K562 (cell line): ENCODE measurements at regions not wholly inside any gene's neighbourhood (a gene's known extent, or its start where the extent isn't known, plus 50 kb on each side); places are given as distances from the start of the nearest gene placed in this dataset.

ENCODE experiments used
- ATAC-seq: fragments of 200-7000 bp; cut with Tn5 transposase; 3 replicates; pipeline ENCODE4 v1.9.1; 2020; ENCODE audit warnings: moderate library complexity
- BruUV-seq: library from RNA; stranded (reverse); fragments of 400-500 nt; replicated peaks from 2 replicates; lab custom pipeline; 2021; lab: Mats Ljungman, UMichigan
- CTCF ChIA-PET: fragments of 300-600 bp; formaldehyde crosslinking; extraction: SDS; loops from one replicate; lab custom pipeline; 2021; ENCODE audit warnings: low intra/inter-chr PET ratio; lab: Yijun Ruan, JAX
- POLR2A ChIA-PET: fragments of 300-600, 350-650 bp; sonication (Branson Sonifier 250); formaldehyde crosslinking; extraction: SDS; loops from one replicate; lab custom pipeline; 2021; ENCODE audit warnings: antibody characterized with exemption, inconsistent platforms; lab: Yijun Ruan, JAX
- DNase-seq, 4 experiments: peaks; one replicate each; pipeline versions ENCODE4 v3.0.0 to v3.0.0-alpha.2; 2011 to 2018; ENCODE audit warnings: low spot score in 3 of 4, mixed read lengths in 3 of 4; ENCODE audit errors: extremely low read depth in 1 of 4
- FAIRE-seq: peaks from 2 replicates; lab custom pipeline; 2011; peaks lifted over from hg19 to GRCh38; lab: Jason Lieb, UNC
- H2AFZ ChIP-seq: 2 replicates; pipeline ENCODE4 v1.6.0; 2011; ENCODE audit warnings: low read depth, low read length, control low read depth, inconsistent platforms
- H3K27ac ChIP-seq: fragments of 200-600 bp; 3 replicates; pipeline ENCODE4 v1.8.0; 2011; ENCODE audit warnings: low read depth, mild to moderate bottlenecking, control low read depth, inconsistent platforms, low read length, moderate library complexity, mixed read lengths; ENCODE audit errors: extremely low read depth
- H3K27me3 ChIP-seq, 2 experiments: fragments of 300-600 bp in 1 of 2; 2 replicates in 1 of 2; 3 replicates in 1 of 2; pipeline versions ENCODE4 v1.6.0 to v1.8.0; 2011; ENCODE audit warnings: inconsistent platforms in 2 of 2, low read length in 2 of 2, mild to moderate bottlenecking in 1 of 2, mixed read lengths in 1 of 2, moderate library complexity in 1 of 2; ENCODE audit not compliant: control insufficient read depth in 2 of 2, insufficient read depth in 2 of 2
- H3K36me3 ChIP-seq: fragments of 300-600 bp; 3 replicates; pipeline ENCODE4 v1.8.0; 2011; ENCODE audit warnings: mild to moderate bottlenecking, low read length, inconsistent platforms; ENCODE audit not compliant: control insufficient read depth, insufficient read depth
- H3K4me1 ChIP-seq, 2 experiments: fragments of 200-600 bp in 1 of 2; replicated peaks in 1 of 2; 2 replicates in 1 of 2; 3 replicates in 1 of 2; pipeline versions ENCODE4 v1.5.1 to v1.8.0; 2011; ENCODE audit warnings: inconsistent platforms in 2 of 2, low read length in 2 of 2, mild to moderate bottlenecking in 1 of 2, mixed read lengths in 1 of 2, moderate library complexity in 1 of 2; ENCODE audit not compliant: control insufficient read depth in 2 of 2, insufficient read depth in 2 of 2
- H3K4me2 ChIP-seq: 2 replicates; pipeline ENCODE4 v1.6.1; 2011; ENCODE audit warnings: low read length, control low read depth, inconsistent platforms, mixed read lengths; ENCODE audit not compliant: insufficient read depth
- H3K4me3 ChIP-seq: fragments of 200-600 bp; sonication (generic), shearing (Covaris generic); 2 replicates; pipeline ENCODE4 v1.5.1; 2016; ENCODE audit warnings: control low read depth, inconsistent platforms
- H3K79me2 ChIP-seq: fragments of 200-600 bp; 3 replicates; pipeline ENCODE4 v1.8.0; 2011; ENCODE audit warnings: low read length, inconsistent platforms; ENCODE audit not compliant: control insufficient read depth, insufficient read depth
- H3K9ac ChIP-seq, 2 experiments: 2 replicates each; pipeline versions ENCODE4 v1.6.0 to v1.6.1; 2011; ENCODE audit warnings: low read depth in 2 of 2, low read length in 2 of 2, control low read depth in 1 of 2, inconsistent platforms in 1 of 2, mild to moderate bottlenecking in 1 of 2, mixed read lengths in 1 of 2; ENCODE audit not compliant: insufficient read depth in 1 of 2
- H3K9me1 ChIP-seq: one replicate; pipeline ENCODE4 v1.6.0; 2011; ENCODE audit warnings: inconsistent platforms, mild to moderate bottlenecking, low read length, moderate library complexity; ENCODE audit not compliant: control insufficient read depth, insufficient read depth
- H3K9me3 ChIP-seq: replicated peaks from 2 replicates; pipeline ENCODE4 v1.5.1; 2011; ENCODE audit warnings: low read depth, low read length, inconsistent platforms; ENCODE audit not compliant: control insufficient read depth, insufficient read depth
- H4K20me1 ChIP-seq: replicated peaks from 2 replicates; pipeline ENCODE4 v1.6.1; 2011; ENCODE audit warnings: low read length, inconsistent platforms, mixed read lengths; ENCODE audit not compliant: control insufficient read depth, insufficient read depth
- ARID3A ChIP-seq: IDR thresholded peaks from 2 replicates; pipeline ENCODE4 v1.6.1; 2012; ENCODE audit warnings: low read depth, low read length, improper control_type of control experiment, borderline replicate concordance
- ARNT ChIP-seq, 2 experiments: fragments of 450-650 bp; IDR thresholded peaks; 2 replicates each; pipeline ENCODE4 v1.6.1; 2016; ENCODE audit warnings: mild to moderate bottlenecking in 1 of 2
- PYGO2 ChIP-seq: fragments of 450-650 bp; IDR thresholded peaks from 2 replicates; pipeline ENCODE4 v1.6.1; 2016; ENCODE audit warnings: mild to moderate bottlenecking, missing genetic modification characterization, moderate library complexity, missing compliant biosample characterization
- RBM17 ChIP-seq: fragments of 200-400 bp; formaldehyde crosslinking; IDR thresholded peaks from 2 replicates; pipeline ENCODE4 v1.6.1; 2017; ENCODE audit warnings: low read depth, mild to moderate bottlenecking, low read length, borderline replicate concordance
- SIN3A ChIP-seq, 2 experiments: fragments of 150-350 bp in 1 of 2; IDR thresholded peaks; 2 replicates each; pipeline ENCODE4 v1.6.1; 2011 to 2016; ENCODE audit warnings: borderline replicate concordance in 2 of 2, low read depth in 2 of 2, low read length in 2 of 2, mild to moderate bottlenecking in 2 of 2, moderate library complexity in 2 of 2; ENCODE audit not compliant: control insufficient read depth in 1 of 2
- TARDBP ChIP-seq: fragments of 450-650 bp; IDR thresholded peaks from 2 replicates; pipeline ENCODE4 v1.6.1; 2016
- TRIM24 ChIP-seq, 2 experiments: fragments of 450-650 bp; IDR thresholded peaks; 2 replicates each; pipeline ENCODE4 v1.6.1; 2016
- YY1 ChIP-seq, 3 experiments: IDR thresholded peaks; 2 replicates each; pipeline ENCODE4 v1.6.1; 2011; ENCODE audit warnings: low read length in 2 of 3, mild to moderate bottlenecking in 2 of 3, moderate library complexity in 2 of 3, borderline replicate concordance in 1 of 3, control low read depth in 1 of 3, low read depth in 1 of 3; ENCODE audit not compliant: insufficient read depth in 3 of 3, insufficient replicate concordance in 2 of 3, control insufficient read depth in 1 of 3, insufficient read length in 1 of 3; ENCODE audit errors: extremely low read depth in 1 of 3
- ZNF165 ChIP-seq: fragments of 250-450 bp; sonication (Bioruptor Pico); IDR thresholded peaks from 2 replicates; pipeline ENCODE4 v1.4.0; 2020; ENCODE audit warnings: borderline replicate concordance
- WGBS: fragments of 100-300 bp; shearing (Covaris generic); methylation state at CpG from one replicate; pipeline ENCODE4 v1.1.6; 2016; ENCODE audit warnings: low coverage, mixed read lengths; ENCODE audit not compliant: insufficient coverage; ENCODE audit errors: missing lambda C conversion rate; 5-methylcytosine and 5-hydroxymethylcytosine counted together
- in situ Hi-C: fragments of 300-500 bp; cut with MboI; formaldehyde crosslinking; loops from 4 replicates; pipeline ENCODE4 v1.15.0; 2018; ENCODE audit warnings: inconsistent platforms, mixed read lengths
- intact Hi-C: fragments of 100-400 bp; cut with micrococcal nuclease; formaldehyde crosslinking; loops from 2 replicates; pipeline ENCODE4 v1.14.2; 2022

GRCh38 chr14:83607682-83608081 is 1922.3 kb upstream of the FLRT2 start (continued):
- no peak for TF ChIP-seq YY1 (IDR thresholded peaks at IDR 0.05; ENCODE audit: borderline replicate concordance in 1 of 3, control insufficient read depth in 1 of 3, extremely low read depth in 1 of 3, insufficient read depth in 3 of 3, insufficient read length in 1 of 3, insufficient replicate concordance in 2 of 3, low read depth in 1 of 3, low read length in 2 of 3)

GRCh38 chr14:83611491-83611890 is 1918.5 kb upstream of the FLRT2 start:
- in situ Hi-C loops, result no loop called here
- H3K9me3 ChIP-seq, result no peaks in the 10 kb centered on the region
- DNase-seq (no peak), ATAC-seq (no peak), FAIRE-seq (no peak)
- no peak overlapping the region for H3K4me3 ChIP-seq
- ChIA-PET POLR2A (no interaction called here), CTCF (no interaction called here)
- H3K36me3 ChIP-seq, result no peaks in the 10 kb centered on the region
- no peak overlapping the region for H2AFZ ChIP-seq
- WGBS, result 7% methylated on average over 3 of the region's 4 CpGs
- no peaks in the 10 kb centered on the region for H3K9me1 ChIP-seq
- H3K4me1 ChIP-seq, result no peaks in the 10 kb centered on the region
- intact Hi-C loops, result no loop called here
- no TSS peak for BruUV-seq
- no peak overlapping the region for H3K27ac ChIP-seq
- no peak overlapping the region for H3K9ac ChIP-seq
- TF ChIP-seq ZNF165 (CRISPR knock-in tag), result no peak
- H3K27me3 ChIP-seq, result no peaks in the 10 kb centered on the region
- no peaks in the 10 kb centered on the region for H4K20me1 ChIP-seq
- no peaks in the 10 kb centered on the region for H3K79me2 ChIP-seq
- no peak overlapping the region for H3K4me2 ChIP-seq

- intact Hi-C loops (no loop called here), in situ Hi-C loops (no loop called here)
- no peaks in the 10 kb centered on the region for H3K79me2 ChIP-seq
- no peak for ATAC-seq
- H3K4me3 ChIP-seq, result no peak overlapping the region
- POLR2A ChIA-PET, result no interaction called here
- H3K27ac ChIP-seq, result no peak overlapping the region
- H3K9me1 ChIP-seq, result no peaks in the 10 kb centered on the region
- BruUV-seq, result no TSS peak
- no peaks in the 10 kb centered on the region for H3K4me1 ChIP-seq
- no peaks in the 10 kb centered on the region for H3K9me3 ChIP-seq
- H3K9ac ChIP-seq, result no peak overlapping the region
- no peaks in the 10 kb centered on the region for H3K27me3 ChIP-seq
- H3K36me3 ChIP-seq, result no peaks in the 10 kb centered on the region
- no peak overlapping the region for H2AFZ ChIP-seq
- H4K20me1 ChIP-seq, result no peaks in the 10 kb centered on the region
- no peak for FAIRE-seq
- CTCF ChIA-PET, result no interaction called here
- no peak overlapping the region for H3K4me2 ChIP-seq
- no peak for DNase-seq
- no peak for TF ChIP-seq ARID3A
- TF ChIP-seq RBM17, result no peak
- no peak for TF ChIP-seq PYGO2
- TF ChIP-seq TRIM24 (IDR thresholded peaks at IDR 0.05), result no peak
- no peak for TF ChIP-seq ARNT (IDR thresholded peaks at IDR 0.05)
- no peak for TF ChIP-seq TARDBP
- TF ChIP-seq SIN3A (IDR thresholded peaks at IDR 0.05; ENCODE audit: borderline replicate concordance in 2 of 2, control insufficient read depth in 1 of 2, low read depth in 2 of 2, low read length in 2 of 2), result no peak
- TF ChIP-seq, all 486 proteins: peak for 0
Observed at GRCh38 chr14:83611906-83612390, 1918.0 kb upstream of the FLRT2 start.
